H9 (cell line): ENCODE measurements at regions not wholly inside any gene's neighbourhood (a gene's known extent, or its start where the extent isn't known, plus 50 kb on each side); places are given as distances from the start of the nearest gene placed in this dataset.

Experiments
- DNase-seq: peaks from one replicate; pipeline ENCODE4 v3.0.0-alpha.2; 2017
- H2AFZ ChIP-seq: one replicate; pipeline ENCODE4 v1.6.1; 2013; ENCODE audit warnings: mild to moderate bottlenecking, low read length, control low read depth, moderate library complexity
- H2AK5ac ChIP-seq: 2 replicates; pipeline ENCODE4 v1.6.1; 2013; ENCODE audit warnings: low read length, control low read depth, mixed read lengths; ENCODE audit not compliant: insufficient read length
- H2BK120ac ChIP-seq: one replicate; pipeline ENCODE4 v1.6.1; 2013; ENCODE audit warnings: low read depth, mild to moderate bottlenecking, low read length, control low read depth, inconsistent platforms; ENCODE audit not compliant: poor library complexity, severe bottlenecking
- H2BK12ac ChIP-seq: 2 replicates; pipeline ENCODE4 v1.6.1; 2013; ENCODE audit warnings: low read length, control low read depth, mixed read lengths, low read depth; ENCODE audit not compliant: insufficient read length
- H2BK15ac ChIP-seq: 2 replicates; pipeline ENCODE4 v1.6.1; 2013; ENCODE audit warnings: low read depth, low read length, control low read depth
- H2BK20ac ChIP-seq: one replicate; pipeline ENCODE4 v1.6.1; 2013; ENCODE audit warnings: low read depth, mild to moderate bottlenecking, low read length, control low read depth, inconsistent platforms; ENCODE audit not compliant: poor library complexity, severe bottlenecking
- H2BK5ac ChIP-seq: 2 replicates; pipeline ENCODE4 v1.6.1; 2013; ENCODE audit warnings: low read length, control low read depth, mixed read lengths; ENCODE audit not compliant: insufficient read length
- H3K14ac ChIP-seq: 2 replicates; pipeline ENCODE4 v1.6.1; 2013; ENCODE audit warnings: low read length, control low read depth; ENCODE audit not compliant: insufficient read depth
- H3K18ac ChIP-seq: 2 replicates; pipeline ENCODE4 v1.6.1; 2013; ENCODE audit warnings: low read depth, mild to moderate bottlenecking, mixed read lengths, low read length, control low read depth; ENCODE audit not compliant: insufficient read length
- H3K23ac ChIP-seq: 2 replicates; pipeline ENCODE4 v1.6.1; 2013; ENCODE audit warnings: low read length, control low read depth, mixed read lengths, low read depth; ENCODE audit not compliant: insufficient read length
- H3K23me2 ChIP-seq: 2 replicates; pipeline ENCODE4 v1.6.1; 2013; ENCODE audit warnings: low read depth, mild to moderate bottlenecking, mixed read lengths, low read length, control low read depth; ENCODE audit not compliant: insufficient read length, poor library complexity, severe bottlenecking
- H3K27ac ChIP-seq: 2 replicates; pipeline ENCODE4 v1.5.1; 2013; ENCODE audit warnings: low read length, control low read depth, mixed read lengths, low read depth; ENCODE audit not compliant: insufficient read length
- H3K27me3 ChIP-seq: 2 replicates; pipeline ENCODE4 v1.6.1; 2013; ENCODE audit warnings: low read length, control low read depth, inconsistent platforms; ENCODE audit not compliant: insufficient read depth
- H3K4ac ChIP-seq: 2 replicates; pipeline ENCODE4 v1.6.1; 2013; ENCODE audit warnings: low read depth, mild to moderate bottlenecking, control low read depth, inconsistent platforms, low read length, moderate library complexity
- H3K4me1 ChIP-seq: 2 replicates; pipeline ENCODE4 v1.6.1; 2013; ENCODE audit warnings: low read length, control low read depth, inconsistent platforms; ENCODE audit not compliant: insufficient read depth
- H3K4me2 ChIP-seq: 2 replicates; pipeline ENCODE4 v1.6.1; 2013; ENCODE audit warnings: low read length, control low read depth, mixed read lengths; ENCODE audit not compliant: insufficient read length, insufficient read depth
- H3K56ac ChIP-seq: 2 replicates; pipeline ENCODE4 v1.6.1; 2013; ENCODE audit warnings: low read depth, mild to moderate bottlenecking, mixed read lengths, low read length, control low read depth; ENCODE audit not compliant: insufficient read length
- H3K79me1 ChIP-seq: 2 replicates; pipeline ENCODE4 v1.6.1; 2013; ENCODE audit warnings: low read depth, mild to moderate bottlenecking, moderate library complexity, low read length, control low read depth, inconsistent platforms; ENCODE audit not compliant: insufficient read depth, poor library complexity, severe bottlenecking
- H3K79me2 ChIP-seq: 2 replicates; pipeline ENCODE4 v1.6.1; 2013; ENCODE audit warnings: low read length, control low read depth, inconsistent platforms; ENCODE audit not compliant: insufficient read depth
- H3K9ac ChIP-seq: 2 replicates; pipeline ENCODE4 v1.6.1; 2013; ENCODE audit warnings: low read length, control low read depth, mixed read lengths; ENCODE audit not compliant: insufficient read length; ENCODE audit errors: extremely low read depth
- H3K9me3 ChIP-seq: one replicate; pipeline ENCODE4 v1.6.1; 2013; ENCODE audit warnings: low read depth, low read length, inconsistent platforms; ENCODE audit not compliant: control insufficient read depth
- H3T11ph ChIP-seq: one replicate; pipeline ENCODE4 v1.6.1; 2013; ENCODE audit warnings: mild to moderate bottlenecking, low read length, control low read depth, inconsistent platforms
- H4K20me1 ChIP-seq: one replicate; pipeline ENCODE4 v1.6.1; 2013; ENCODE audit not compliant: control insufficient read depth, insufficient read length, insufficient read depth
- H4K5ac ChIP-seq: 2 replicates; pipeline ENCODE4 v1.6.1; 2013; ENCODE audit warnings: low read depth, mild to moderate bottlenecking, mixed read lengths, low read length, control low read depth; ENCODE audit not compliant: insufficient read length
- H4K8ac ChIP-seq: replicated peaks from 2 replicates; pipeline ENCODE4 v1.6.1; 2013; ENCODE audit warnings: low read length, control low read depth, mixed read lengths, low read depth; ENCODE audit not compliant: insufficient read length
- H4K91ac ChIP-seq: 2 replicates; pipeline ENCODE4 v1.6.1; 2013; ENCODE audit warnings: low read depth, mild to moderate bottlenecking, moderate library complexity, mixed read lengths, low read length, control low read depth; ENCODE audit not compliant: insufficient read length
- H3K27ac Mint-ChIP-seq, 3 experiments: 2 replicates in 2 of 3; 3 replicates in 1 of 3; pipeline ENCODE4 v1.8.0; 2020 to 2021; ENCODE audit warnings: mixed read lengths in 3 of 3, mild to moderate bottlenecking in 1 of 3, moderate library complexity in 1 of 3
- H3K27me3 Mint-ChIP-seq: 2 replicates; pipeline ENCODE4 v1.8.0; 2021; ENCODE audit warnings: low read depth, mild to moderate bottlenecking, moderate library complexity, mixed read lengths
- H3K36me3 Mint-ChIP-seq, 3 experiments: 2 replicates in 2 of 3; 3 replicates in 1 of 3; pipeline ENCODE4 v1.8.0; 2020 to 2021; ENCODE audit warnings: low read depth in 3 of 3, mixed read lengths in 3 of 3; ENCODE audit not compliant: insufficient read depth in 1 of 3
- H3K4me1 Mint-ChIP-seq, 2 experiments: 2 replicates each; pipeline ENCODE4 v1.8.0; 2020; ENCODE audit warnings: mixed read lengths in 2 of 2
- H3K4me3 Mint-ChIP-seq, 2 experiments: 2 replicates in 1 of 2; 3 replicates in 1 of 2; pipeline ENCODE4 v1.8.0; 2020 to 2021; ENCODE audit warnings: mild to moderate bottlenecking in 2 of 2, mixed read lengths in 2 of 2, moderate library complexity in 1 of 2
- H3K9me3 Mint-ChIP-seq, 2 experiments: 2 replicates in 1 of 2; 3 replicates in 1 of 2; pipeline ENCODE4 v1.8.0; 2020; ENCODE audit warnings: mild to moderate bottlenecking in 2 of 2, mixed read lengths in 2 of 2, moderate library complexity in 1 of 2
- CTCF ChIP-seq: fragments of 200-600 bp; sonication (generic); conservative IDR thresholded peaks from 3 replicates; pipeline ENCODE4 v1.8.0; 2021; ENCODE audit warnings: antibody characterized with exemption, mild to moderate bottlenecking
- WGBS: extraction: QIAGEN DNeasy Blood & Tissue Kit; methylation state at CpG from one replicate; pipeline ENCODE4 v1.1.7; 2013; ENCODE audit warnings: missing lambda C conversion rate, low lambda C conversion rate, mixed read lengths; ENCODE audit not compliant: insufficient read length; ENCODE audit errors: extremely low coverage; 5-methylcytosine and 5-hydroxymethylcytosine counted together

- H3K36me3 Mint-ChIP-seq, result no peaks in the 10 kb centered on the region
- Histone ChIP-seq H2AFZ (no peak overlapping the region), H3K23ac (no peak overlapping the region), H4K5ac (no peak overlapping the region), H3K9ac (no peak overlapping the region), H2BK12ac (no peak overlapping the region), H4K20me1 (no peaks in the 10 kb centered on the region), H2BK20ac (no peak overlapping the region), H4K8ac (no peak overlapping the region), H3K56ac (no peak overlapping the region), H2BK15ac (no peak overlapping the region), H2BK5ac (no peak overlapping the region), H3K23me2 (no peaks in the 10 kb centered on the region), H3K4me2 (no peak overlapping the region), H3K9me3 (no peaks in the 10 kb centered on the region), H3K18ac (no peak overlapping the region), H3K14ac (no peak overlapping the region), H4K91ac (no peak overlapping the region), H3K4me1 (peaks cover 2% of the 10 kb centered on the region; the same call in 1 of the 2 replicates), H2AK5ac (no peak overlapping the region), H2BK120ac (no peak overlapping the region), H3K27ac (no peak overlapping the region), H3K79me1 (no peaks in the 10 kb centered on the region), H3K4ac (no peak overlapping the region), H3K79me2 (no peaks in the 10 kb centered on the region), H3K27me3 (no peaks in the 10 kb centered on the region), H3T11ph (no peak overlapping the region)
- WGBS, result no CpG with 5 or more reads among the region's 4 CpGs
- H3K9me3 Mint-ChIP-seq, result no peaks in the 10 kb centered on the region
- 0 out of 7 replicates have a peak overlapping the region, but pooled peaks of 2 of the 3 experiments have one; percentile 36 to 55 for H3K27ac Mint-ChIP-seq
- no peaks in the 10 kb centered on the region for H3K27me3 Mint-ChIP-seq
- TF ChIP-seq CTCF, result no peak
- DNase-seq, result no peak
- H3K4me3 Mint-ChIP-seq, result no peak overlapping the region; a peak in 1 of 5 replicates
- H3K4me1 Mint-ChIP-seq, result peaks cover 26 to 43% of the 10 kb centered on the region in 2 experiments
Measured at GRCh38 chrX:8084006-8084405, 87.1 kb downstream of the VCX2 start.
